ENCODE measurements at regions not wholly inside any gene's neighbourhood (a gene's known extent, or its start where the extent isn't known, plus 50 kb on each side); places are given as distances from the start of the nearest gene placed in this dataset.

- DNase-seq (ENCODE audit: low read depth): no peak
- no peak overlapping the region for H3K4me3 ChIP-seq (ENCODE audit: low read depth, low read length)
- TF ChIP-seq CTCF (conservative IDR thresholded peaks at IDR 0.05; ENCODE audit: low read depth, low read length): no peak
Measured at GRCh38 chr12:60849723-60850122, 1253.9 kb downstream of the SLC16A7 start.

- no peak overlapping the region for H3K4me3 ChIP-seq (ENCODE audit: low read depth, low read length)
- no peak for DNase-seq (ENCODE audit: low read depth)
- TF ChIP-seq CTCF (conservative IDR thresholded peaks at IDR 0.05; ENCODE audit: low read depth, low read length): no peak
Measured at GRCh38 chr12:60853407-60853806, 1257.6 kb downstream of the SLC16A7 start.

GRCh38 chr12:60863421-60863820, 1267.6 kb downstream of the SLC16A7 start:
- no peak for DNase-seq (ENCODE audit: low read depth)
- TF ChIP-seq CTCF (conservative IDR thresholded peaks at IDR 0.05; ENCODE audit: low read depth, low read length): no peak
- no peak overlapping the region for H3K4me3 ChIP-seq (ENCODE audit: low read depth, low read length)

- no peak for TF ChIP-seq CTCF (conservative IDR thresholded peaks at IDR 0.05; ENCODE audit: low read depth, low read length)
- H3K4me3 ChIP-seq (ENCODE audit: low read depth, low read length): no peak overlapping the region
- no peak for DNase-seq (ENCODE audit: low read depth)
Measured at GRCh38 chr12:60872219-60872618, 1276.4 kb downstream of the SLC16A7 start.

- no peak for DNase-seq (ENCODE audit: low read depth)
- H3K4me3 ChIP-seq (ENCODE audit: low read depth, low read length): no peak overlapping the region
- TF ChIP-seq CTCF (conservative IDR thresholded peaks at IDR 0.05; ENCODE audit: low read depth, low read length): no peak
Measured at GRCh38 chr12:60872850-60873713, 1277.3 kb downstream of the SLC16A7 start.

- no peak for DNase-seq (ENCODE audit: low read depth)
- no peak for TF ChIP-seq CTCF (conservative IDR thresholded peaks at IDR 0.05; ENCODE audit: low read depth, low read length)
- no peak overlapping the region for H3K4me3 ChIP-seq (ENCODE audit: low read depth, low read length)
Measured at GRCh38 chr12:60874091-60874490, 1278.3 kb downstream of the SLC16A7 start.

All from epithelial cell of proximal tubule (primary cell).